Neural cell (in vitro differentiated cells): ENCODE measurements at regions not wholly inside any gene's neighbourhood (a gene's known extent, or its start where the extent isn't known, plus 50 kb on each side); places are given as distances from the start of the nearest gene placed in this dataset.

Source experiments
- H2AFZ ChIP-seq: fragments of 200-600, 300-800 bp; sonication (generic), shearing (Covaris generic); 2 replicates; pipeline ENCODE4 v1.6.0; 2014; ENCODE audit warnings: low read depth, mild to moderate bottlenecking, antibody characterized with exemption, low read length, moderate library complexity
- H3F3A ChIP-seq: fragments of 200-600 bp; shearing (Covaris generic); 2 replicates; pipeline ENCODE4 v1.6.1; 2016; ENCODE audit warnings: mild to moderate bottlenecking, moderate library complexity, mixed read lengths, antibody characterized with exemption, low read length; ENCODE audit not compliant: insufficient read depth, poor library complexity, severe bottlenecking
- H3K27ac ChIP-seq: fragments of 200-600, 300-800 bp; sonication (generic), shearing (Covaris generic); 2 replicates; pipeline ENCODE4 v1.5.1; 2014; ENCODE audit warnings: mild to moderate bottlenecking, low read length, moderate library complexity
- H3K27me3 ChIP-seq: fragments of 300-800, 200-600 bp; sonication (generic), shearing (Covaris generic); 2 replicates; pipeline ENCODE4 v1.6.0; 2014; ENCODE audit warnings: mild to moderate bottlenecking, low read depth, low read length, moderate library complexity; ENCODE audit not compliant: insufficient read depth
- H3K36me3 ChIP-seq: fragments of 300-800, 200-600 bp; sonication (generic), shearing (Covaris generic); 2 replicates; pipeline ENCODE4 v1.5.1; 2014; ENCODE audit warnings: mild to moderate bottlenecking, antibody characterized with exemption, low read length, moderate library complexity; ENCODE audit not compliant: insufficient read depth
- H3K4me2 ChIP-seq: fragments of 300-800, 200-600 bp; sonication (generic), shearing (Covaris generic); 2 replicates; pipeline ENCODE4 v1.6.0; 2014; ENCODE audit warnings: mild to moderate bottlenecking, low read length
- H3K4me3 ChIP-seq: fragments of 300-800, 200-600 bp; sonication (generic), shearing (Covaris generic); 2 replicates; pipeline ENCODE4 v1.5.1; 2014; ENCODE audit warnings: mild to moderate bottlenecking, low read length, moderate library complexity
- H3K79me2 ChIP-seq: fragments of 200-600 bp; shearing (Covaris generic); replicated peaks from 2 replicates; pipeline ENCODE4 v1.6.0; 2014; ENCODE audit warnings: mild to moderate bottlenecking, low read length, moderate library complexity; ENCODE audit not compliant: insufficient read depth
- H3K9ac ChIP-seq: fragments of 300-800, 200-600 bp; sonication (generic), shearing (Covaris generic); 2 replicates; pipeline ENCODE4 v1.6.1; 2016; ENCODE audit warnings: mild to moderate bottlenecking, low read length, mixed read lengths
- H3K9me2 ChIP-seq: fragments of 200-600 bp; shearing (Covaris generic); 2 replicates; pipeline ENCODE4 v1.6.1; 2016; ENCODE audit warnings: mild to moderate bottlenecking, low read length, mixed read lengths; ENCODE audit not compliant: insufficient read depth
- H3K9me3 ChIP-seq: fragments of 200-600, 300-800 bp; sonication (generic), shearing (Covaris generic); 2 replicates; pipeline ENCODE4 v1.6.1; 2016; ENCODE audit warnings: mild to moderate bottlenecking, mixed run types, low read length, moderate library complexity, mixed read lengths
- H4K20me1 ChIP-seq: fragments of 200-600 bp; shearing (Covaris generic); 2 replicates; pipeline ENCODE4 v1.6.1; 2016; ENCODE audit warnings: mild to moderate bottlenecking, mixed run types; ENCODE audit not compliant: insufficient read depth
- EP300 ChIP-seq: fragments of 450-650 bp; conservative IDR thresholded peaks from 2 replicates; pipeline ENCODE4 v1.6.1; 2014; ENCODE audit warnings: antibody characterized with exemption, mild to moderate bottlenecking, moderate library complexity; ENCODE audit not compliant: poor library complexity, severe bottlenecking
- EZH2 ChIP-seq: fragments of 200-600, 300-800 bp; shearing (Covaris generic), sonication (generic); IDR thresholded peaks from 2 replicates; pipeline ENCODE4 v1.6.1; 2014; ENCODE audit warnings: antibody characterized with exemption, low read length, borderline replicate concordance, mild to moderate bottlenecking; ENCODE audit not compliant: insufficient read depth, poor library complexity, severe bottlenecking
- MXI1 ChIP-seq: fragments of 450-650 bp; conservative IDR thresholded peaks from 2 replicates; pipeline ENCODE4 v1.6.1; 2014; ENCODE audit warnings: antibody characterized with exemption, mild to moderate bottlenecking; ENCODE audit not compliant: poor library complexity, severe bottlenecking
- POLR2AphosphoS5 ChIP-seq: IDR thresholded peaks from 2 replicates; pipeline ENCODE4 v1.6.1; 2012
- RAD21 ChIP-seq: fragments of 450-650 bp; conservative IDR thresholded peaks from 2 replicates; pipeline ENCODE4 v1.6.1; 2014; ENCODE audit warnings: antibody characterized with exemption, mild to moderate bottlenecking, moderate library complexity
- SMC3 ChIP-seq: fragments of 450-650 bp; conservative IDR thresholded peaks from 2 replicates; pipeline ENCODE4 v1.6.1; 2014; ENCODE audit warnings: antibody characterized with exemption, mild to moderate bottlenecking, moderate library complexity; ENCODE audit not compliant: poor library complexity
- TAF1 ChIP-seq: IDR thresholded peaks from 2 replicates; pipeline ENCODE4 v1.6.1; 2012; ENCODE audit warnings: low read depth
- TF ChIP-seq, protein P1 (sequence below): fragments of 450-650 bp; IDR thresholded peaks from 2 replicates; pipeline ENCODE4 v1.5.1; 2014; ENCODE audit warnings: antibody characterized with exemption, mild to moderate bottlenecking, moderate library complexity; ENCODE audit not compliant: poor library complexity, severe bottlenecking
- TF ChIP-seq, protein P2 (sequence below): IDR thresholded peaks from 2 replicates; pipeline ENCODE4 v1.6.1; 2012; ENCODE audit warnings: borderline replicate concordance

DNA sequence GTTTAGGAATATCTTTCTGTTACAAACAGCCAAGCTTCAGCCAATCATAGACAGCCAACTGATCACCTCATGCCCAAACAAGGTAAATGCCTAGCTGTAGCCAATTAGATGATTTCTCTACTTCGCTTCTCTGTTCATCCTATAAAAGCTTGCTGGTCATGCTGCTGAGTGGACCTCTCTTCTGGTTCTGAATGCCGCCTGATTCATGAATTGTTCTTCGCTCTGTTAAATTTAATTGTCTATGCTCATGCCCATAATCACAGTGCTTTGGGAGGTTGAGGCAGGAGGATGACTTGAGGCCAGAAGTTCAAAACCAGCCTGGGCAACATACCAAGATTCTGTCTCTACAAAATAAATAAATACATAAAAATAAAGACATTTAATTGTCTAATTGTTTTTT lies 698.1 kb upstream of the NRP1 start:
- Histone ChIP-seq H3K9me2 (no peaks in the 10 kb centered on the region), H3K27ac (no peak overlapping the region), H3F3A (no peaks in the 10 kb centered on the region), H3K4me2 (no peak overlapping the region), H3K9ac (no peak overlapping the region), H2AFZ (no peak overlapping the region), H3K9me3 (no peaks in the 10 kb centered on the region), H3K27me3 (no peaks in the 10 kb centered on the region), H3K36me3 (no peaks in the 10 kb centered on the region), H3K4me3 (no peak overlapping the region), H3K79me2 (no peaks in the 10 kb centered on the region), H4K20me1 (no peaks in the 10 kb centered on the region)
- TF ChIP-seq RAD21 (no peak), EZH2 (no peak)

DNA sequence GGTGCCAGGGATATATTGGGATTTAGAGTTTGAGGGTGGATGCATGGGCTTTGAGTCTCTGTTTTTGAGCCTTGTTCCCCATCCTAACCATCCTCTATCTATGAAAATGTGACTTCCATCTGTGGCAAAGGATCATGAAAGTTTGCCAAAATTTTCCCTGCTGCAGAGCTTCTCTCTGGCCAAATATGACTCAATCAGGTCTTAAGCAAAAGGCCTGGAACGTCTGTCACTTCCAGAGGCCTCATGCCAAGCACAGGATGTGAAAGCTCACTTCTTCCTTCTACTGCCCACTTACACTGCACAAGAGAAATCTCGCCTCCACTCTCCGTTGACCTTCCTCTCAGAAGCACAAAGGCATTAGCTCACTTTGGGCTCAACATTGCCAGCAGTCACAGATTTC lies 696.9 kb upstream of the NRP1 start:
- Histone ChIP-seq H3K79me2 (no peaks in the 10 kb centered on the region), H3K4me3 (no peak overlapping the region), H4K20me1 (no peaks in the 10 kb centered on the region), H3K9me3 (no peaks in the 10 kb centered on the region), H2AFZ (no peak overlapping the region), H3K9ac (no peak overlapping the region), H3K36me3 (no peaks in the 10 kb centered on the region), H3K4me2 (no peak overlapping the region), H3K9me2 (no peaks in the 10 kb centered on the region), H3F3A (no peaks in the 10 kb centered on the region), H3K27me3 (no peaks in the 10 kb centered on the region), H3K27ac (no peak overlapping the region)
- TF ChIP-seq POLR2AphosphoS5 (no peak), RAD21 (no peak), MXI1 (no peak), EZH2 (no peak), TAF1 (no peak), SMC3 (no peak), EP300 (no peak)
- TF ChIP-seq, protein P1, sequence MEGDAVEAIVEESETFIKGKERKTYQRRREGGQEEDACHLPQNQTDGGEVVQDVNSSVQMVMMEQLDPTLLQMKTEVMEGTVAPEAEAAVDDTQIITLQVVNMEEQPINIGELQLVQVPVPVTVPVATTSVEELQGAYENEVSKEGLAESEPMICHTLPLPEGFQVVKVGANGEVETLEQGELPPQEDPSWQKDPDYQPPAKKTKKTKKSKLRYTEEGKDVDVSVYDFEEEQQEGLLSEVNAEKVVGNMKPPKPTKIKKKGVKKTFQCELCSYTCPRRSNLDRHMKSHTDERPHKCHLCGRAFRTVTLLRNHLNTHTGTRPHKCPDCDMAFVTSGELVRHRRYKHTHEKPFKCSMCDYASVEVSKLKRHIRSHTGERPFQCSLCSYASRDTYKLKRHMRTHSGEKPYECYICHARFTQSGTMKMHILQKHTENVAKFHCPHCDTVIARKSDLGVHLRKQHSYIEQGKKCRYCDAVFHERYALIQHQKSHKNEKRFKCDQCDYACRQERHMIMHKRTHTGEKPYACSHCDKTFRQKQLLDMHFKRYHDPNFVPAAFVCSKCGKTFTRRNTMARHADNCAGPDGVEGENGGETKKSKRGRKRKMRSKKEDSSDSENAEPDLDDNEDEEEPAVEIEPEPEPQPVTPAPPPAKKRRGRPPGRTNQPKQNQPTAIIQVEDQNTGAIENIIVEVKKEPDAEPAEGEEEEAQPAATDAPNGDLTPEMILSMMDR, result no peak
- TF ChIP-seq, protein P2, sequence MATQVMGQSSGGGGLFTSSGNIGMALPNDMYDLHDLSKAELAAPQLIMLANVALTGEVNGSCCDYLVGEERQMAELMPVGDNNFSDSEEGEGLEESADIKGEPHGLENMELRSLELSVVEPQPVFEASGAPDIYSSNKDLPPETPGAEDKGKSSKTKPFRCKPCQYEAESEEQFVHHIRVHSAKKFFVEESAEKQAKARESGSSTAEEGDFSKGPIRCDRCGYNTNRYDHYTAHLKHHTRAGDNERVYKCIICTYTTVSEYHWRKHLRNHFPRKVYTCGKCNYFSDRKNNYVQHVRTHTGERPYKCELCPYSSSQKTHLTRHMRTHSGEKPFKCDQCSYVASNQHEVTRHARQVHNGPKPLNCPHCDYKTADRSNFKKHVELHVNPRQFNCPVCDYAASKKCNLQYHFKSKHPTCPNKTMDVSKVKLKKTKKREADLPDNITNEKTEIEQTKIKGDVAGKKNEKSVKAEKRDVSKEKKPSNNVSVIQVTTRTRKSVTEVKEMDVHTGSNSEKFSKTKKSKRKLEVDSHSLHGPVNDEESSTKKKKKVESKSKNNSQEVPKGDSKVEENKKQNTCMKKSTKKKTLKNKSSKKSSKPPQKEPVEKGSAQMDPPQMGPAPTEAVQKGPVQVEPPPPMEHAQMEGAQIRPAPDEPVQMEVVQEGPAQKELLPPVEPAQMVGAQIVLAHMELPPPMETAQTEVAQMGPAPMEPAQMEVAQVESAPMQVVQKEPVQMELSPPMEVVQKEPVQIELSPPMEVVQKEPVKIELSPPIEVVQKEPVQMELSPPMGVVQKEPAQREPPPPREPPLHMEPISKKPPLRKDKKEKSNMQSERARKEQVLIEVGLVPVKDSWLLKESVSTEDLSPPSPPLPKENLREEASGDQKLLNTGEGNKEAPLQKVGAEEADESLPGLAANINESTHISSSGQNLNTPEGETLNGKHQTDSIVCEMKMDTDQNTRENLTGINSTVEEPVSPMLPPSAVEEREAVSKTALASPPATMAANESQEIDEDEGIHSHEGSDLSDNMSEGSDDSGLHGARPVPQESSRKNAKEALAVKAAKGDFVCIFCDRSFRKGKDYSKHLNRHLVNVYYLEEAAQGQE, result no peak

DNA sequence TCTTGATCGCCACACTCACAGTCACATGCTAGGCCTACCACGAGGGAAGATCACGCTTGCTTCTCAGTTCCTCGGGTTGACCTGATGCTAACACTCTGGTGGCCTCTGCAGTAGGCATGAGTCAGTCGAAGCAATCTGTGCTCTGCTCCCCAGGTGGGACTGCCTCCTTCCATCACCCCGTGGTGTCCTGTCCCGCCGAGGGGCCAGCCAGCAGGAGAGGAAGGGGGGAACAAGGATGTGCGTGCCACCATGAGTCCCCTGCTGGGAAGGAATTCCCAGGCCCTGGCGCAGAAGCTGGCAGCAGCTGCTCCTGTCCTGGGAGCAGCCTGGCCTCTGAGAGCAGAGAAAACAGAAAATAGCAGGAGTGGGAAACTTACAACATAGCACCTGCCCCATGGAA lies 695.0 kb upstream of the NRP1 start:
- Histone ChIP-seq H3K27me3 (no peaks in the 10 kb centered on the region), H4K20me1 (no peaks in the 10 kb centered on the region), H3F3A (no peaks in the 10 kb centered on the region), H3K79me2 (no peaks in the 10 kb centered on the region), H3K9ac (no peak overlapping the region), H3K9me2 (no peaks in the 10 kb centered on the region), H2AFZ (no peak overlapping the region), H3K4me3 (no peak overlapping the region), H3K4me2 (no peak overlapping the region), H3K36me3 (no peaks in the 10 kb centered on the region), H3K27ac (no peak overlapping the region), H3K9me3 (no peaks in the 10 kb centered on the region)
- TF ChIP-seq EP300, result no peak
- no peak for TF ChIP-seq RAD21
- no peak for TF ChIP-seq MXI1
- no peak for TF ChIP-seq SMC3
- TF ChIP-seq, protein P2, result no peak
- TF ChIP-seq TAF1, result no peak
- TF ChIP-seq, protein P1, result no peak
- TF ChIP-seq EZH2, result no peak
- TF ChIP-seq POLR2AphosphoS5, result no peak
